ENCODE measurements at regions not wholly inside any gene's neighbourhood (a gene's known extent, or its start where the extent isn't known, plus 50 kb on each side); places are given as distances from the start of the nearest gene placed in this dataset.
"Not testable (repeated sequence)": the region's sequence is repeated elsewhere in the genome, so short reads cannot be mapped to it uniquely, and the experiment has no call there.

DNA sequence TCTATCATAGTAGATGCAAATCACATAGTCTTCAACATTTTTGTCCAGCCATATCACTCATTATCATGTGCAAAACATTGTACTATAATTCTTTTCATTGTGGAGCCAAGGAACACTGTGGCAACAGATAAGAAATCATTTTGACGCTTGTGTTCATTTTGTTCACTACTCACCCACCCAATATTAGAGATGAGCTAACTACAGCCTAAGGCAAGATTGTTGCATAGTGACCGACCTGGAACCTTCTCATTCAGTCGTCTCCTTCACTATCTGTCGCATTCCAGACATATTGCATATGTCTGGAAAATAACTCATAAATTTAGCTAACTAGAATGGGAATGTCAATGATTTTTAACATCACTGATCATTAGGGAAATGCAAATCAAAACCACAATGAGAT lies 270.3 kb downstream of the CGGBP1 start:
- Histone ChIP-seq H3K27me3 (no peaks in the 10 kb centered on the region; the same call in 1 of the 2 replicates), H3K9me3 (no peaks in the 10 kb centered on the region), H3K4me3 (no peak overlapping the region), H3K36me3 (no peaks in the 10 kb centered on the region)
- no peak for DNase-seq

DNA sequence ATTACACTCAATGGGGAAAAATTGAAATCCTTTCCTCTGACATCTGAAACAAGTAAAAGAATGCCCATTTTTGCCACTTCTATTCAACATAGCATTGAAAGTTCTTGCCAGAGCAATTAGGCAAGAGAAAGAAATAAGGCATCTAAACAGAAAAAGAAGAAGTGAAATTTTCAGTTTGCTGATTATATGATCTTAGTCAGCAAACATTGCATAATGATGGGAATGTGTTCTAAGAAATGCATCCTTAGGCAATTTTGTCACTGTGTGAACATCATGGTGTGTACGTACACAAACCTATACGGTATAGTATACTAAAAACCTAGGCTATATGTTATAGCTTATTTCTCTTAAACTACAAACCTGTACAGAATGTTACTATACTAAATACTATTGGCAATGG lies 278.0 kb downstream of the CGGBP1 start:
- Histone ChIP-seq H3K27me3 (no peaks in the 10 kb centered on the region), H3K9me3 (no peaks in the 10 kb centered on the region)

DNA sequence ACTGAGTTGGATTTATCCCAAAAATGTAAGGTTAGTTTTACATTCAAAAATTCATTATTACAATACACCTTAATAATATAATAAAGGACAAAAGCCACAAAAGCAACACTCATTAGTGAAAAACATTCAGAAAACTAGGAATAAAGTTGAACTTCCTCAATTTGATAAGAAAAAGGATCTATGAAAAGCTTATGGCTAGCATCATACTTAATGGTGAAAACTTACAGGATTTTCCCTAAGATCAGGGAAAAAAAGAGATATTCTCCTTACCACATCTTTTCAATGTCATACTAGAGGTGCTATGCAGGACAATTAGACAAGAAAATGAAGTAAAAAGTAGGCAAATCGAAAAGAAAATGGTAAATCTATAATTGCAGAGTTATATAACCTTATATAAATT lies 279.9 kb downstream of the CGGBP1 start:
- H3K4me3 ChIP-seq: no peak overlapping the region
- H3K36me3 ChIP-seq: no peaks in the 10 kb centered on the region
- no peak for DNase-seq
- H3K27me3 ChIP-seq: no peaks in the 10 kb centered on the region
- no peaks in the 10 kb centered on the region for H3K9me3 ChIP-seq

More for the DNA sequence above, 278.0 kb downstream of the CGGBP1 start:
- DNase-seq: no peak
- no peaks in the 10 kb centered on the region for H3K36me3 ChIP-seq
- H3K4me3 ChIP-seq: no peak overlapping the region

DNA sequence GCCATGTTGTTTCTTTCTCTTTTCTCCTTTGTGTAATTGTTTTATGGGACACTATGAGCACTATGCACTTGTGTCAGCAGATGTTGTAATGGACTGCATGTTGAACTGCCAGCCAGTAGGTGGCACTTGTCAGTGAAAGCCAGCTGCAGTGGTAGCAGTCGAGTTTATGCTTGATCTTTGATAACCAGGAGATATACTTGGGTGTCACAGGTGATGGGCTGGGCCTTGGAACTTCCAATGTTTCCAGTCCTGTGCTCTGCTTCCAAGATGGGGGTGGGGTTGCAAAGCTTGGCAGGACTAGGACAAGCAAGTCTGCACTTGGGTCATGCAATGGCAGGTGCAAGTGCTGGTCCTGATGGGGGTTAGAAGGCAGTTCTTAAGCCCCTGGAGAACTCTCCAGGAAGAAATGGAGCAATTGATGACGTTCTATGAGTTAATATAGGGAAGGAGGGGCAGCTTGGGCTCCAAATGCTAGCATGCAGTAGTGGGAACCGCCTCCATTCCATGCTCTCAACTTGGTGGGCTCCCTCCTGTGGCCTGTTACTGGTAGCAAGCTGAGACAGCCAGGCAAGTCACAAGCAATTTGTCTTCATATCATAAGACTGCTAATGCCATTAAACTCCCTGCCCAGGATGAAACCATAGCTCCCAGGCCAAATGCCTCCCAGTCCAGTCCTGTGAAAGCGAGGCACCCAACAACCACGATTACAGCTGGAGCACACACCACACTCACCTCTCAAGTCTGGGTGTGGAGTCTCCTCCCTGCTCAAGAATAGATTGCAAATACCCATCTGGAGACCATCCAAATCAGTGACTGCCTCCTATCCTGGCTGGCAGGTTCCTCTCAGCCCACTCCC lies 287.2 kb downstream of the CGGBP1 start:
- no peaks in the 10 kb centered on the region for H3K36me3 ChIP-seq
- H3K9me3 ChIP-seq: no peaks in the 10 kb centered on the region
- no peak overlapping the region for H3K4me3 ChIP-seq
- H3K27me3 ChIP-seq: no peaks in the 10 kb centered on the region
- DNase-seq: peak; percentile 10

DNA sequence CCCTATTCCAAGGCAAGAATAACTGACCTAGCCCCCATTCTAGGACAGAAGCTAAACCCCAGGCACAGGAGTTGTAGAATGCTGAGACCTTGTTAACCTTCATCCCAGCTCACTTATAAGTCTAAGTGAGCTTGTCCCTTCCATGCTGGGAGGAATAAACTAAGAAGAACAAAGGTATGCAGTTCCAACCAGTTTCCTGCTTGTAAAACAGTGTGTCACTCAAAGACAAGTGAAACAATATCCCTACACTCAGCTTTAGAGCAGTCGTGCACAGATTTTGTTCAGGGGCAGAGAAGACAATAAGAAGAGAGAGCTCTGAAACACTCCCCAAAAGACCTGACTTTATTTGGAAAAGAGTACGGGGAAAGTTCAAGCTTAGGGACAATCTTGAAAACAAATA lies 292.1 kb downstream of the CGGBP1 start:
- no peak overlapping the region for H3K4me3 ChIP-seq
- no peaks in the 10 kb centered on the region for H3K27me3 ChIP-seq
- H3K36me3 ChIP-seq: no peaks in the 10 kb centered on the region
- DNase-seq: no peak
- H3K9me3 ChIP-seq: no peaks in the 10 kb centered on the region

DNA sequence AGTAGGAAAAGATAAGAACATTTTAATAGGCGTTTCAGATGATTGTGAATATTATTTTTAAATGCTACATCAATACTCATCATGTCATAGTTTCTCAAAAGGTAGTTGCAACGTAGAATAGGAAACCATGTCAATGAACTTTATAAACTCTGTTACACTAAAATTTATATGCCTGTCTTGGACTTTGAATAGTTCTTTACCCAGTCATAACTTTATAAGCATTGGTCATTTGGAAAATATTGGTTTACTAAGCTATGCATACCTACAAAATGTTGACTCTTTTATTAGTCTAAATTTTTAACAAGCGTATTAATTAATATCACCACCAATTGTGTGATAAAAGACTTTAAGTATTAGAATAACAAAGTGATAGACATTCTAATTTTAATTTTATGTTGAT lies 293.5 kb downstream of the CGGBP1 start:
- Histone ChIP-seq H3K27me3 (no peaks in the 10 kb centered on the region), H3K9me3 (no peaks in the 10 kb centered on the region)
- no peak for DNase-seq

DNA sequence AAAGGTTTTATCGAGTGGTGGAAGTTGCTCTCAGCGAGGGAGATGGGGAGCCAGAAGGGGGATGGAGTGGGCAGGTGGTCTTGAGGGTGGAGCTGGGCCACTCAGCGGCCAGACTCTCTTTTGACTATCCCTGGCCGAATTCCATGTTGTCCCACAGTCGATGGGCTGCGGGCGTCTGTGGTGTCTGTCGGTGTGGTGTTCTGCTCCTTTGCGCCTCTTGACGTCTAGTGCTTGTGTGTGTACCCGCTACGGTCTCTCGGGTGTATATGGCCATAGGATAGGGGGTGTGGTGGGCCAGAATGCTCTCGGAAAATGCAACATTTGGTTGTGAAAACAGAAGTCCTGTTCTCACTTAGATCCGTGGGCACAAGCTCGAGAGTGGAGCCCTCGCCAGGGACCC lies 297.0 kb downstream of the CGGBP1 start:
- Histone ChIP-seq H3K9me3 (no peaks in the 10 kb centered on the region), H3K27me3 (no peaks in the 10 kb centered on the region), H3K36me3 (no peaks in the 10 kb centered on the region), H3K4me3 (no peak overlapping the region)
- no peak for DNase-seq

More for the DNA sequence above, 293.5 kb downstream of the CGGBP1 start:
- no peaks in the 10 kb centered on the region for H3K36me3 ChIP-seq
- H3K4me3 ChIP-seq: no peak overlapping the region

DNA sequence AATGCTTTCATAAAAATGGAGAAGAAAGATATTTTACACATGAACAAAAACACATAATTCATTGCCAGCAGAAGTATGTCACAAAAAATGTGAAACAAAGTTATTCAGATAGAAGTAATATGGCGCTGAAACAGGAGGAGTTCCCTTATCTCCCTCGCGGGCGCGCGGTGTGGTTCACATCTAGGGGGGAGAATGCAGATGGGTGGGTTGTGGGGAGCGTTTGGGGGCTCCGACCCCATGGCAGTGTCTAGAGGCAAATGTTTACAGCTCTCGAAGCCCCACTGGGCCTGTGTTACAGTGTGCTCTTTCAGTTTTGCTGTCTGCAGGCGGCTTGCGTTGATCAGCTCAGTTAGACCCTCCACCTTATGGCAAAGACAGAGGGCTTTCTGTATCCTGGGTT lies 297.5 kb downstream of the CGGBP1 start:
- H3K9me3 ChIP-seq: no peaks in the 10 kb centered on the region

DNA sequence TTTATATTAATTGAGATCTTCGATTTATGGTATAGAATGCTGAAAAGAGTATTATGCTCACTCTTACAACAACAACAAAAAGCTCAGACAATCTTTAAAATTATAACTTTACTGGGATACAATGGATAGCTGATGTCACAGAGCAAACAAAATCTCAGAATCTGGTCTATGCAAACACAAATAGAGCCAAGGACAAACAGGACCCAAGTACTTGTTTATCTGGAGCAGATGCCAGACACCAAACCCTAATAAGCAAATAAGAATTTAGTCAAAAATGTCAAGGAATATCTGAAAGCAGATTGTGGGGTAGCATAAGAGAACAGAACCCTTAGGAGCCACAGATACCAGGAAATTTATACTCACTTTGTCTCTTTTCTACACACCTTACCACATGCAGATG lies 302.2 kb downstream of the CGGBP1 start:
- Histone ChIP-seq H3K27me3 (no peaks in the 10 kb centered on the region), H3K4me3 (no peak overlapping the region), H3K36me3 (no peaks in the 10 kb centered on the region), H3K9me3 (no peaks in the 10 kb centered on the region)
- DNase-seq: no peak

More for the DNA sequence above, 297.5 kb downstream of the CGGBP1 start:
- Histone ChIP-seq H3K4me3 (no peak overlapping the region), H3K36me3 (no peaks in the 10 kb centered on the region), H3K27me3 (no peaks in the 10 kb centered on the region)
- DNase-seq: no peak

DNA sequence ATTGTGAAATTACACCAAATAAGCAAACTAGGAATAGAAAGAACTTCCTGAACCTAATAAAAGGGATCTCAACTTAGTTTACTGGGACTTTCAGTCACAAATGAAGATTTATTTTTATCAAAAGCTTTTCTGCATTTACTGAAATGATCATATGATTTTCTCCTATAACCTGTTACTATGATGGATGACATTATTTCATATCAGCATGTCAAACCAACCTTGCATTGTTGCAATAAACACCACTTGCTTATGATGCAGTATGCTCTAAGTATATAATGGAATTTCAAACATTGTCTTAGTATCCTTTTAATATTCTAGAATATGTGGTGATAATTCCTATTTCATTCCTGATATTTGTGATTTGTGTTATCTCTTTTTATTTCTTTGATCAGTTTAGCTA lies 303.0 kb downstream of the CGGBP1 start:
- H3K36me3 ChIP-seq: no peaks in the 10 kb centered on the region
- no peaks in the 10 kb centered on the region for H3K27me3 ChIP-seq
- no peaks in the 10 kb centered on the region for H3K9me3 ChIP-seq
- no peak for DNase-seq
- H3K4me3 ChIP-seq: no peak overlapping the region

DNA sequence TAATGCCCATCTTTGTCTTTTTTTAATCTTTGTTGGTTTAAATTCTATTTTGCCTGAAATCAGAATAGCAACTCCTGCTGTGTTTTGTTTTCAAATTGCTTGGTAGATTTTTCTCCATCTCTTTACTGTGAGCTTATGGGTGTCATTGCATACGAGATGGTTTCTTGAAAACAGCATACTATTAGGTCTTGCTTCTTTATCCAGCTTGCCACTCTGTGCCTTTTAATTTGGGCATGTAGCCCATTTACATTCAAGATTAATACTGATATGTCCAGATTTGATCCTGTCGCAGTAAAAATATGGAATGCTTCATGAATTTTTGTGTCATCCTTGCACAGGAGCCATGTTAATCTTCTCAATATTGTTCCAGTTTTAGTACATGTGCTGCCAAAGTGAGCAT lies 316.6 kb downstream of the CGGBP1 start:
- no peak overlapping the region for H3K4me3 ChIP-seq
- no peaks in the 10 kb centered on the region for H3K9me3 ChIP-seq
- H3K36me3 ChIP-seq: no peaks in the 10 kb centered on the region
- DNase-seq: no peak
- no peaks in the 10 kb centered on the region for H3K27me3 ChIP-seq

DNA sequence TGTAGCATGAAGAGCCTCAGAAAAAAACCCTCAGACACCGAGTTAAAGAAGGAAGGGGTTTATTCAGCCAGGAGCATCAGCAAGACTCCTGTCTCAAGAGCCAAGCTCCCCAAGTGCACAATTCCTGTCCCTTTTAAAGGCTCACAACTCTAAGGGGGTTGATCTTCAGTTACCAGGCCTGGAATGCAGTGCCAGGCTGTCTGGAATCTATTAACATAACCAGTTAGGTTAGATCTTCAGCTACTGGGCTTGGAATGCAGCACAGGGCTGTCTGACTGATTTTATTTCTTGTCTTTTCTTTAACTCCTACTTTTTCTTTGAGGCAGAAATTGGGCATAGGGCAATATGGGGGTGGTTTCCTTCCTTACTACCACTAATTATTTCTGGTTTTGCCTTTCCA lies 317.9 kb downstream of the CGGBP1 start:
- not testable (repeated sequence) for H3K27me3 ChIP-seq, H3K9me3 ChIP-seq, H3K4me3 ChIP-seq, H3K36me3 ChIP-seq, DNase-seq

DNA sequence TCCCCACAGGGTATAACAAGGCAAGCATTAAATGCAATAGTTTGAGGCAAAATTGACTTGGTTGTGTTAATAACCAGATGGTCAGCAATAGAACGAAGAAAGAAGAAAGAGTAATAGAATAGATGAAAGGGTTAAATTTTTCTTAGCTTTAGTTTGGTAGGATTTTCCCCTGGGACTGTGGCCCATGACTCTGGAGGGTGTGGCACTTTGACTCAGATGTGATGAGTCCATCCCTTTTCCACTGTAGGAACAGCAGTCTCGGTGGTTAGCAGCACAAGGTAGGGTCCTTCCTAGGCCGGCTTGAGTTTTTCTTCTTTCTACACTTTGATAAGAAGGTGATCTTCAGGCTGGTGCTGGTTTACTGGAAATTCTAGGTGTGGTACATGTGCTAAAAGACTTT lies 321.0 kb downstream of the CGGBP1 start:
- not testable (repeated sequence) for H3K9me3 ChIP-seq, DNase-seq, H3K36me3 ChIP-seq, H3K27me3 ChIP-seq, H3K4me3 ChIP-seq

DNA sequence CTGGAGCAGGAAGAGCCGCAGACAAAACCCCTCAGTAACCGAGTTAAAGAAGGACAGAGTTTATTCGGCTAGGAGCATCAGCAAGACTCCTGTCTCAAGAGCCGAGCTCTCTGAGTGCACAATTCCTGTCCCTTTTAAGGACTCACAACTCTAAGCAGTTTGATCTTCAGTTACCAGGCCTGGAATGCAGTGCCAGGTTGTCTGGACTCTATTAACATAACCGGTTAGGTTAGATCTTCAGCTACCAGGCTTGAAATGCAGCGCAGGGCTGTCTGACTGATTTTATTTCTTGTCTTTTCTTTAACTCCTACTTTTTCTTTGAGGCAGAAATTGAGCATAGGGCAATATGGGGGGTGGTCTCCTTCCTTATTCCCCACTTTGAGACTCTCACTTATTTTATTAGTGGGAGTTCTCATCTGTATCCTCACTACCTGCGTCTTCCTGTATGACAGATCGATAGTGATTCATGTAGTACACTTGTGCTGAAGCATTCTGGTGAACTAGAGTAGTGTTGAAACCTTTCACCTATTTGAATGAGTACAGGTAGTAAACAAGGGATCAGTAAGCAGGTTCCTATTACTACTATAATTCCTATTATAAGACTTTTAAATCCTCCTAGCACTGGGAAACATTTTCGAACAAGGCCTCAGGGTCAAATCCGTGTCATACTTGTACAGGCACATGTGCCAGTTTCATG lies 325.0 kb downstream of the CGGBP1 start:
- no peaks in the 10 kb centered on the region for H3K36me3 ChIP-seq
- no peaks in the 10 kb centered on the region for H3K9me3 ChIP-seq
- no peaks in the 10 kb centered on the region for H3K27me3 ChIP-seq
- DNase-seq: no peak
- H3K4me3 ChIP-seq: no peak overlapping the region

DNA sequence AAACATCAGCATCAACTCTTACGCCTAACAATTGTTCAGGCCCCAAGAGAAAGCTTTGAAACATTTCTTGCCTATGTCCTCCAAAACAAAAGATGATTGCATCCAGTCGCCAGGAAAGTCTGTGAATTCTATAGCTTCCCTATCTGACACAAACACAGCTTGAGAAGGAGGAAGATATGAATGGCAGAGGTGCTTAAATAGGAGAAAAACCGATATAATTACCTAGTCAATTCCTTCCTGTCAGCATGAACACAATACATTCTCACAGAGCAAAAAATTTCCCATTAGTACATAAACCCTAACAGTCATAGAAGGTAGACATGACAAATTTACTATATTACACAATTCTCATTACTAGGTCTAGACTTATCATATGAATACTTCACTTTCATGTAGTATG lies 326.5 kb downstream of the CGGBP1 start:
- H3K36me3 ChIP-seq: no peaks in the 10 kb centered on the region
- H3K4me3 ChIP-seq: no peak overlapping the region
- DNase-seq: no peak
- no peaks in the 10 kb centered on the region for H3K9me3 ChIP-seq
- no peaks in the 10 kb centered on the region for H3K27me3 ChIP-seq

DNA sequence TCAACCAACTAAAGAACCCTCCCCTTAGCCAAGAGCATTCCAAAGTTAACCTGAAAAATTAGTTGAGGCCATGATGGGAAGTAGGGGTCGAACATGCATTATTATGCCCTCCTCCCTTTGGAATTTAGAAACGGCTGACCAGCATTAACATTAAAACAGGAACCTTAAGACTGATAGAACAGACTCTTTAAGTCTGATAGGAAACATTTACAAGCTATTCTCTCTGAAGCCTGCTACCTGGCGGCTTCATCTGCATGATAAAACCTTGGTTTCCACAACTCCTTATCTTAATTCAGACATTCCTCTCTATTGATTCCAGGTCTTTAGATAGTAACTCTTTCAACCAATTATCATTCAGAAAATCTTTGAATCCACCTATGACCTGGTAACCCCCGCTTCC lies 331.0 kb downstream of the CGGBP1 start:
- Histone ChIP-seq H3K4me3 (no peak overlapping the region), H3K27me3 (no peaks in the 10 kb centered on the region), H3K9me3 (no peaks in the 10 kb centered on the region), H3K36me3 (no peaks in the 10 kb centered on the region)
- no peak for DNase-seq

DNA sequence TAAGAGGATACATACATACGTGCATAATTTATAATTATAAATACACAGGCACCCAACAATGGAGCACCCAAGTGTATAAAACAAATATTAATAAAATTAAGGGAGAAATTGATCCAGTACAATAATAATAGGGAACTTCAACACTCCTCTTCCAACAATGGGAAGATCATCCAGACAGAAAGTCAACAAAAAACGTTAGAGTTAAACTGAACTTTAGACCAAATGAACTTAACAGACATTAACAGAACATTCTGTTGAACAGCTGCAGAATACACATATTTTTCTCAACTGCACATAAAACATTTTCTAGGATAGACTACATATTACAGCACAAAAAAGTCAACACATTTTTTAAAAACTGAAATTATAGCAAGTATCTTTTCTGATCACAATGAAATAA lies 339.7 kb downstream of the CGGBP1 start:
- DNase-seq: no peak
- H3K9me3 ChIP-seq: no peaks in the 10 kb centered on the region
- no peaks in the 10 kb centered on the region for H3K36me3 ChIP-seq
- H3K27me3 ChIP-seq: no peaks in the 10 kb centered on the region
- H3K4me3 ChIP-seq: no peak overlapping the region

DNA sequence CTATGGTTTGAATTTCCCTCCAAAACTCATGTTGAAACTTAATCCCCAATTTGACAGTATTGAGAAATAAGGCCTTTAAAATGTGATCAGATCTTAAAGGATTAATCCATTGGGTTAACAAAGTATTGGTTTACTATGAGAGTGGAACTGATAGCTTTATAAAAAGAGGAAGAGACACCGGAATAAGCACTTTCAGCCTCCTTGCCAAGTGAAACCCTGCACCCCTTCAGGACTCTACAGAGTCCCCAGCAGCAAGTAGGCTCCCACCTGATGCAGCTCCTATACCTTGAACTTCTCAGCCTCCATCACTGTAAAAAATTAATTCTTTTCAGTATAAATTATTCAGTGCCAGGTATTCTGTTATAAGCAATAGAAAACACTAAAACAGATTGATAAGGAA lies 348.3 kb downstream of the CGGBP1 start:
- Histone ChIP-seq H3K36me3 (no peaks in the 10 kb centered on the region), H3K27me3 (no peaks in the 10 kb centered on the region), H3K4me3 (no peak overlapping the region), H3K9me3 (no peaks in the 10 kb centered on the region)
- DNase-seq: no peak

All from MG63 (cell line).